CD4-positive, alpha-beta T cell treated with Interleukin-4 for 1 hour (primary cell): ENCODE measurements at regions not wholly inside any gene's neighbourhood (a gene's known extent, or its start where the extent isn't known, plus 50 kb on each side); places are given as distances from the start of the nearest gene placed in this dataset.
"Not testable (repeated sequence)": the region's sequence is repeated elsewhere in the genome, so short reads cannot be mapped to it uniquely, and the experiment has no call there.

Experiments
- DNase-seq, 2 donors: peaks; one replicate each; pipeline ENCODE4 v3.0.0-alpha.2; 2020 to 2022

GRCh38 chr12:63406781-63407180 lies 255.8 kb upstream of the AVPR1A start:
- no peak for DNase-seq

GRCh38 chr12:63404611-63405010 lies 253.6 kb upstream of the AVPR1A start:
- DNase-seq: no peak

- DNase-seq: no peak
Observed at GRCh38 chr12:63403256-63403655, 252.3 kb upstream of the AVPR1A start.

GRCh38 chr12:63400718-63401117 lies 249.7 kb upstream of the AVPR1A start:
- no peak for DNase-seq

GRCh38 chr12:63400318-63400717 lies 249.3 kb upstream of the AVPR1A start:
- no peak for DNase-seq

GRCh38 chr12:63397807-63398206 lies 246.8 kb upstream of the AVPR1A start:
- DNase-seq: no peak

GRCh38 chr12:63396135-63396534 lies 245.1 kb upstream of the AVPR1A start:
- DNase-seq: no peak

- no peak for DNase-seq
Observed at GRCh38 chr12:63394983-63395382, 244.0 kb upstream of the AVPR1A start.

GRCh38 chr12:63394349-63394748 lies 243.3 kb upstream of the AVPR1A start:
- DNase-seq: no peak

GRCh38 chr12:63389211-63389610 lies 238.2 kb upstream of the AVPR1A start:
- DNase-seq: no peak

GRCh38 chr12:63387771-63388170 lies 236.8 kb upstream of the AVPR1A start:
- DNase-seq: no peak

- DNase-seq: no peak
Observed at GRCh38 chr12:63382930-63383329, 231.9 kb upstream of the AVPR1A start.

- no peak for DNase-seq
Observed at GRCh38 chr12:63362791-63363190, 211.8 kb upstream of the AVPR1A start.

- DNase-seq: no peak
Observed at GRCh38 chr12:63362166-63362565, 211.2 kb upstream of the AVPR1A start.

- DNase-seq: no peak
Observed at GRCh38 chr12:63354969-63355368, 204.0 kb upstream of the AVPR1A start.

GRCh38 chr12:63353559-63353958 lies 202.6 kb upstream of the AVPR1A start:
- no peak for DNase-seq

GRCh38 chr12:63351370-63351769 lies 200.4 kb upstream of the AVPR1A start:
- no peak for DNase-seq

- DNase-seq: no peak
Observed at GRCh38 chr12:63348556-63348955, 197.6 kb upstream of the AVPR1A start.

- not testable (repeated sequence) for DNase-seq
Observed at GRCh38 chr12:63337158-63337557, 186.2 kb upstream of the AVPR1A start.

- DNase-seq: no peak
Observed at GRCh38 chr12:63326260-63326659, 175.3 kb upstream of the AVPR1A start.

- no peak for DNase-seq
Observed at GRCh38 chr12:63325757-63326156, 174.8 kb upstream of the AVPR1A start.

GRCh38 chr12:63323942-63324341 lies 172.9 kb upstream of the AVPR1A start:
- DNase-seq: no peak

- no peak for DNase-seq
Observed at GRCh38 chr12:63321373-63321772, 170.4 kb upstream of the AVPR1A start.

GRCh38 chr12:63319936-63320633 lies 169.1 kb upstream of the AVPR1A start:
- DNase-seq: no peak

- DNase-seq: no peak
Observed at GRCh38 chr12:63319386-63319785, 168.4 kb upstream of the AVPR1A start.
